Fibroblast of gingiva (primary cell): ENCODE measurements at regions not wholly inside any gene's neighbourhood (a gene's known extent, or its start where the extent isn't known, plus 50 kb on each side); places are given as distances from the start of the nearest gene placed in this dataset.
A peak's percentile ranks its signal among the peaks of the same experiment; 100 is the strongest.

Experiments
- DNase-seq: peaks from one replicate; pipeline ENCODE4 v3.0.0-alpha.2; 2011; ENCODE audit warnings: low read depth

DNA sequence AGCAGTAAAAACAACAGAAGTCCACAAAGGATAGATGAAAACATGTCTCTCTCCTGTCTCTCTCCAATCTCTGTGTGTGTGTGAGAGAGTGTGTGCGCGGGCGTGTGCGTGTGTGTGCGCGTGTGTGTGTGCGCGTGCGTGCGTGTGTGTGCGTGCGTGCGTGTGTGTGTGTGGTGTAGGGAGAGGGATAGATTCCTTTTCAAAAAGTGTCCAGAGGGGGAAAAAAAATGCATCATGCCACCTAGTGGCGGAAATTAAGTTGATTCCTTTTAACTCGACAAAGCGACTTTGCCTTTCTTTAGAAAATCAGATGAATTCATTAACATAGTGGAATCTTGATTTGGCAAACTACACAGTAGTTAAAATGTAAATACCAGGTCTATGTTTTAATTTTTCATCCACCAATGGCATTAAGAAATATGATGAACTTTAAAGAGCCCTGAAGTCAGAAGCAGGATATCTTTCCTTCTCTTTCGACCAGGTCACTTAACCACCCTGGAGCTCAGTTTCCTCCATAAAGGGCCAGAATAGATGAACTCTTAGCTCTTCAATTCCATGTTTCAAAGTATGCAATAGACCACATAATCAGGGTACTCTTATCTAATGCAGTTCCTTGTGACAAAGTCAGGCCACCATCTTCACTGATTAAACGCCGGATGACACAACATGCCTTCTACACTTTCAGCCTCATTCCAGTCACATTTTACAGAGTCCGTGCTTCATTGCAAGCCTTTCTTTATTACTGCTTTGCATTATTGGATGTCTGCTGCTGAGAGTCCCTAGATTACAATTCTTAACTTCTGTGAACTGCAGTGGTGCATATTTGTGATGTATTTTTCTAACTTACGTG, 162.8 kb downstream of the FBXO8 start:
- peak; percentile 86 for DNase-seq

DNA sequence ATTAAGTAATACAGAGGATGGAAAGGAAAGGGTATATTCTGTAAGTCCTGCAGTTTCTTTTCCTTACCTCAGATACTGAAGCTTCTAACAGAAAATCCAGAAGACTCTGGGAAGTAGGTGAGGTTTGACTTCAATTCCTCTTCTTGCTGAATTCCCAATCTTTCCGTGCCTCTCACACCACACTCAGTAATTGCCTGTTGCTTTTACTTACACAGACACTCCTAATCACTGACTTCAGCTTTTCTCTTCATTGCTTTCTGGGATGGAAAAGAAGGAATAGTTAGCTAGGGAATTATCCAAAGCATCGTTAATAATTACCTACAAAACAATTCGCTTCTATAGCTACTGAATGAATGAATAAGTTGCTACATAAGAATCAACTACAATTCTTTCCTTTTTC, 163.6 kb downstream of the FBXO8 start:
- no peak for DNase-seq

DNA sequence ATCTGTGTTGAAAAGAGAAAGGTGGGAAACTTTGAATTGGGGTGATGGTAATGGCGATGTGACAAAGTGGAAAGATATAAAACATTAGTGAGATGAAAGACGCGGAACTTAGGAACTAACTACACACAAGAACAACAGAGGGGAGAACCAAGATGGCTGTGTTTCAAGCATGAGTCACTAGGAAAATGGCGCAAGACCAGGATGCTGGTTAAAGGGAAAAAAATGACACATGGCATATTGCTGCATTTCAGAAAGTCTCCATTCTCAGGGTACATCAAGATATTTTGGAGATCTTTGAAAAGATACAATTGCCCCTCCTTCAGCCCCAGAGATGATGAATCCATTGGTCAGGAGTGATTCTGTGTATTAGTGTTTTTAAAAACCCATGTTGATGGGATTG, 164.4 kb downstream of the FBXO8 start:
- DNase-seq: peak; percentile 71

DNA sequence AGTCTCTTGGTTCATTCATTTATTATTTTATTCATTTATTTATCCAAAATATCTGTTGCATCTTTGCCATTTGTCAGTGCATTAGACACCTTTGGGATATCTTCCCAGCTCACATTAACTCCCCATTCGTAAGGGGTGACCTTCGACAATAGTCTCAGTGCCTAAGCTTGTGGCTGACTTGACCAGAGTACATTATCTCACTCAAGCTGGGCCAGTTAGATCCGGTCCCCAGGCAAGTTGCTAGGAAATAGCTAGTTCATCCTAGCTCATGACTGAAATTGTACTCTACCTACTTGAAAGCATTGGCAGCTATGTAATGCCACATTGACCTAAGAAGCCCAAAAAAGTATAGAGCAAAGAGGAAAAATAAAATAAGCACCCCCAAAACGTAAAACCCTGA, 165.3 kb downstream of the FBXO8 start:
- DNase-seq: no peak

- no peak for DNase-seq
Observed at GRCh38 chr4:174117445-174117844, 166.0 kb downstream of the FBXO8 start.

GRCh38 chr4:174116021-174116420, 167.4 kb downstream of the FBXO8 start:
- DNase-seq: no peak

DNA sequence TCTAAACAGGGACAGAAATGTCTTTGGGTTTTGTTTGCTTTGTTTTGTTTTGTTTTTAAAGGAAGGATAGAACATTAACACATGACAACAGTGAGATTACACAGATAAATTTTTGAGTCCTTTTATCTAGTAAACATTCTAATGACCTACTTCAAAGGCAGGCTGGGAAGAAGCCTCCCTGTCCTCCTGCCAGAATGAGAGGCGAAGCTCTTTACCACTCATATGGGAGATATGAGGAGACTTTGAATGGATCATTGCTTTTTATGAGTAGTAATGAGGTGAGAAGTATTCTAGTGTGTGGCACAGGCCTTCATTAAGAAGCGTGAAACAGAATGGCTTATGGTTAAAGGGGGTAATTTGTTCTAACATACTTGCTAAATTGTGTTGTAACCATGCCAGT, 172.0 kb downstream of the FBXO8 start:
- no peak for DNase-seq

- no peak for DNase-seq
Observed at GRCh38 chr4:174110180-174110579, 173.3 kb downstream of the FBXO8 start.

GRCh38 chr4:174107746-174108354, 175.6 kb downstream of the FBXO8 start:
- no peak for DNase-seq

DNA sequence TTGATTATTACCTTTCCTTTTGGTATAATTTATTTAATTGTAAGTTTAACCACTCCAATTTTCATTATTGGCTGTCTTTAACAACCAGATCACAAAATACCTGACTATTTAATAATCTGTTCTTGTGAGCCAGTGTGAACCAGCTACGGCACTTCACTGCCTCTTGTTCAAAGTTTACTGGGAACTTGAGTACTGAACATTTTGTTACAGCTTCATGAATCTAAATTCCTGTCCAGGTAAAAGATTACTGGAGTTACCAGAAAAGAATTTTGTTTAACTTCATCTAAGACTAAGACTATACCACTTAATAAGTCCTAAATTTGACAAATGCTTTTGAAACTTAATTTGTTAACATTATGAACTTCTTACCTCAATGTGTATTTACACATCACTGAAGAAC, 178.3 kb downstream of the FBXO8 start:
- no peak for DNase-seq

- no peak for DNase-seq
Observed at GRCh38 chr4:174100910-174101309, 182.6 kb downstream of the FBXO8 start.

DNA sequence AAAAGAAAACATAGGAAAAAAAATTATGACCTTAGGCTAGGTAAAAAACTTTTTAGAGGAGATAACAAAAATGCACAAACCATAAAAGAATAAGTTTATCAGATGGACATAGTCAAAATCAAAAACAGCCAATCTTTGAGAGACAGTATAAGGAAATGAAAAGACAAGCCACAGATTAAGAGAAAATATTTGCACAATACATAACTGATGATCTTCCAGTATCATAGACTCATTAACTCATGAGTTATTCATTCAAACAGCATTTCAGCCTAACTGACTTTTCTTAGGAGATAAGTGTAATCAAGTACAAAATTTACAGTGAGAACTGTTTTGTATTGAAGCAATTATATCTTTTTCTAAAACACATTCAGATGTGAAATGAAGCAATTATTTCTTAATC, 183.8 kb downstream of the FBXO8 start:
- DNase-seq: no peak

GRCh38 chr4:174096999-174097398, 186.5 kb downstream of the FBXO8 start:
- no peak for DNase-seq

DNA sequence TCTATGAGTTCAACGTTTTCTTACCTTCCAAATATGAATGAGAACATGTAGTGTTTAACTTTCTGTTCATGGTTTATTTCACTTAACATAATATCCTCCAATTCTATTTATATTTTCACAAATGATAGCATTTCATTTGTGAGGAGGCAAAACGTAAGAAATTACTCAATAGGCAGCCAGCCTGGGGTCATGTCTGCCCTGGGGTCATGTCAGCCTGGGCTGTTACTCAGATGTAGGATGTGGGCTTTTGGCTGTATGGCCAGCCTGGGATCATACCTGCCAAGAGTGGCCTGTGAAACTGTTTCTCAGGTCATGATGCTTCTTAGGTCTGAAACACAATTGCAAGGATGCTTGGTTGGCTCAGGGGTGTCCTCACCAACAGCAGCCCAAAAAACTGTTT, 187.0 kb downstream of the FBXO8 start:
- DNase-seq: no peak

DNA sequence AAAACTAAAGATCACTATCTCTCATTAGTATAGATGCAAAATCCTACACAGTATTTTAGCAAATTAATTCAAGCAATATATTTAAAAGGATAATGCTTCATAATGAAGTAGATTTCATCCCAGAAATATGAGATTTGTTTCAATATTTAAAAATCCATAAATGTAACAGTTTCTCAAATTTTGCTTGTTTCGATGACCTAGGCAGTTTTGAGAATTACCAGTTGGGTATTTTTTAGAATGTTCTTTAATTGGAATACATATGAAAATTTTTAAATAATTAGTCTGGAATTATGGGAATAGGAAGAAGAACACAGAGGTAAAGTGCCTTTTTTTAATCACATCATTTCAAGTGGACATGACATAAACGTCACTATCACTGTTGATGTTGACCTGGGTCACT, 192.3 kb downstream of the FBXO8 start:
- no peak for DNase-seq

DNA sequence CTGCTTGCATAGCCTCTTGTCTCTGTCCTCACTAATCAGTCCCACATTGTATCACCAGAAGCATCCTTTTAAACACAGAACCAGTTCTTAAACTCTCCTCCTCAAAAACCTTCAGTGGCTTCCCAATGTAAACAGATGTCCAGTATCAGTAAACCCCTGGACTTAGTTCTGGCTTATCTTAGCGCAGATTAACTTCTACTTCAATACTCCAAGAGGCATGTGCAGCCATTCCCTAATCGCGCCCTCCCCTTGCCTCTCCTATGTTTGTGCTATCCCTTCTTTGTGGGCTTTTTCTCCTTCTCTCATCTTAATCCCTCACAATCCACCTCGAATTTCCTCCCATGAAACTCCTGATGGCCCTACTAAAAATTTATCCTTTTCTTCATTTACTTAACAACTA, 193.8 kb downstream of the FBXO8 start:
- no peak for DNase-seq

DNA sequence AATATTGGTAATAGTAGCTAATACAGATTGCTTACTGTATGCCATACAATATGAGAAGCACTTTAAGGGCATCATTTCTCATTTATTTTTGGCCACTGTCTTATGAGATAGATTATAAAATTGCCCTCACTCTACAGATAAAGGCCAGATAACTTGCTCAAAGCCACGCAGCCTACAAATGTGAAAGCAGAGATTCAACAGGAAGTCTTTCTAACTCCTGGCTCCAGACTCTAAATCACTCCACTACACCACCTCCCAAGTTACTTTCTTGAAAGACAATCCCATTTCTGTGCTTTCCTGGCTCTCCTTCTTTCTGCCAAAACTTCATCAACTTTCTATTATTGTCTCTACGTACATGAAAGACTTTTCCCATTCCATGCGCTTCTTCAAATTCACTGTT, 194.7 kb downstream of the FBXO8 start:
- DNase-seq: no peak

GRCh38 chr4:174086829-174087799, 196.4 kb downstream of the FBXO8 start:
- DNase-seq: no peak

- no peak for DNase-seq
Observed at GRCh38 chr4:174084981-174085380, 198.5 kb downstream of the FBXO8 start.

DNA sequence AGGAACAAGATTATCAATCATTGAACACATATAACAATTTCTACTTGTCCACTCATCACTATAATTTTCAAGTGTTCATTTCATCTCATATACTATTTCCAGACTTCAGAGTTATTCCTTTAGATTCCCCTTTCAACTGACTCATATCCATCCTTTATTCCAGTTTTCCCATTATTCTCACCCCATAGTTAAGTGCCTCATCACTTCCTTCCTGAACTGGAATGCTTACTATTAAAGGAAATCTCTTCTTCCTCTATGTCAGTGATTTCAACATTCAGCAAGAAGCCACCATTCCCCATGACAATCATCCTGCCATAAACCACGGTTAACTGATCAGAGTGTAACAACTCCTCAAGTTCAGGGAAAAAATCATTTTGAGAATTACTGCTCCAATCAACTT, 198.9 kb downstream of the FBXO8 start:
- no peak for DNase-seq

DNA sequence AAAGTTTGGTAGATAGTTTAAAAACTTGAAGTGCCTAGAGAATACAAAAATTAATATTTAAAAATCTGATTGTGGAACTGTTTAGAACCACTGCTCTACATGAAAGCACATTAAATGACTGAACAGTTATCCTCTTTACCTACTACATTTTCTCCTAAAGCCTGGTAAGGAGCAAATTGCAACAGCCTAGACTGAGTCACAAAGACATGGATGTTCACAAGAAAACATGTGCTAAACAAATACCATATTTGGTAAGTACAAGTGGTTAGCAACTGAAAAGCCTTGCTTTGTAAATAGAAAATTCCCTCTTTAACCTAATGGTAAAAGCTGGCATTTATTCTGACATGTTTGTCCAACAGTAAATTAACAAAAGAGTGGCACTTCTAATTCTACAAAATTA, 203.1 kb downstream of the FBXO8 start:
- peak; percentile 13 for DNase-seq

DNA sequence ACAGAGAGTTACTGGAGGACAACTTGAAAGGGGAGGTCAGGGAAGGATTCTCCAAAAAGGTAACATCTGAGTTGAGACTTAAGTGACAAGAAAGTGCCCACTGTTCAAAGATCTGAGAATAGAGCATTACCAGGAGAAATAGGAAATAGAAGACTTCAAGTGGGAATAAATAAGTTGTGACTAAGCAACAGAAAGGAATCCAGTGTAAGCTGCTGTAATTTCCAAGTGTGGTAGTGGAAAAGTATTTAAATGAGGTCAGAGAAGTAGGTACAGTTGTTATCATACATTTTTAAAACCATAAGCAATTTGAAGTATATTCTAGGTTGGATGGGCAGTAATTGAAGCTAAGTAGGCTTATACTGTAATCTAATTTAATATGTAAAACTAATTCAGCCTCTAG, 211.9 kb downstream of the FBXO8 start:
- no peak for DNase-seq

DNA sequence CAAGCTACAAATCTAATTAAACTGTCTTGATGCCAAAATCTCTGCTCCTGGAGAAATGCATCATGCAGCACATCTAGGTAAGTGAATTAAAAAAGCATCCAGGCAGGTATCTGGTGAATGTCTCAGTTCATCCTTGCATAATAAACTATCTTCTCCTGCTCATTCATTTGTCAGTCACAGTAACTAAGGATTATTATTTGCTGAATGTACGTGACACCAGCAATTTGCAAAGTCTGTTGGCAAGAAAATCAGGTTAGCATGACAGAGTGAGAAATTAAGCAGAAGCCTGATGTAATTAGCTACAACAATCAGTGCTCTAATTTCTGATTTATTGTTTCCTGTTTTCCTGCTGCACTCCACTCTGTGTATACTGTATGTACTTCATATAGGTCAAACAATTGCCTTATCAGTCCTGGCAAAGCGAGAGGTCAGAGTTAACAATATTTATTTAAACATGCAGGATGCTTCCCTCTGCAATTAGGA, 213.6 kb downstream of the FBXO8 start:
- no peak for DNase-seq
